SK-N-SH (cell line): ENCODE measurements at regions not wholly inside any gene's neighbourhood (a gene's known extent, or its start where the extent isn't known, plus 50 kb on each side); places are given as distances from the start of the nearest gene placed in this dataset.

Experiments
- EP300 ChIP-seq, 2 experiments: IDR thresholded peaks; 2 replicates each; pipeline versions ENCODE4 v1.4.0 to v1.6.1; 2012; ENCODE audit warnings: borderline replicate concordance in 1 of 2, low read depth in 1 of 2, low read length in 1 of 2
- GABPA ChIP-seq: IDR thresholded peaks from 2 replicates; pipeline ENCODE4 v1.4.0; 2012; ENCODE audit warnings: low read depth, mild to moderate bottlenecking
- RAD21 ChIP-seq: IDR thresholded peaks from 2 replicates; pipeline ENCODE4 v1.6.1; 2012; ENCODE audit warnings: mild to moderate bottlenecking, low read length
- RCOR1 ChIP-seq: fragments of 150-350 bp; IDR thresholded peaks from 2 replicates; pipeline ENCODE4 v1.6.1; 2017; ENCODE audit warnings: antibody characterized with exemption, low read length
- TCF12 ChIP-seq: IDR thresholded peaks from 2 replicates; pipeline ENCODE4 v1.4.0; 2012
- YY1 ChIP-seq: IDR thresholded peaks from 2 replicates; pipeline ENCODE4 v1.4.0; 2012; ENCODE audit warnings: low read depth, mild to moderate bottlenecking
- TF ChIP-seq, protein P1 (sequence below): fragments of 200-600 bp; sonication (generic); IDR thresholded peaks from 2 replicates; pipeline ENCODE4 v1.6.1; 2017; ENCODE audit warnings: antibody characterized with exemption, mild to moderate bottlenecking, moderate library complexity

DNA sequence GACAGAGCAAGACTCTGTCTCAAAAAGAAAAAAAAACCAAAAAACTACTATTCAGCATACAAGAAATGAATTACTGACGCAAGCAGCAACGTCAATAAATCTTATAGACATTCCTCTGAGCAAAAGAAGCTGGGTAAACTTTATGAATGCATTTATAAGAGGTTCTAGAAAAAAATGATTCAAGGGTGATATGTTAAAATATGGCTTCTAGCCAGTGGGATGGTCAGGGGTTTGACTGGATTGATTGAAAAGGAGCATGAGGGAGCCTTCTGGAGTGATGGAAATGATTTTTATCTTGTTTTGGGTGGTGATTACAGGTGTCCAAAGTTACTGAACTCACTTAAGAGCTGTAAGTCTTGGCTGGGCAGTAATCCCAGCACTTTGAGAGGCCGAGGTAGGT lies 64.9 kb upstream of the SALL4 start:
- TF ChIP-seq YY1, result no peak
- TF ChIP-seq, protein P1, sequence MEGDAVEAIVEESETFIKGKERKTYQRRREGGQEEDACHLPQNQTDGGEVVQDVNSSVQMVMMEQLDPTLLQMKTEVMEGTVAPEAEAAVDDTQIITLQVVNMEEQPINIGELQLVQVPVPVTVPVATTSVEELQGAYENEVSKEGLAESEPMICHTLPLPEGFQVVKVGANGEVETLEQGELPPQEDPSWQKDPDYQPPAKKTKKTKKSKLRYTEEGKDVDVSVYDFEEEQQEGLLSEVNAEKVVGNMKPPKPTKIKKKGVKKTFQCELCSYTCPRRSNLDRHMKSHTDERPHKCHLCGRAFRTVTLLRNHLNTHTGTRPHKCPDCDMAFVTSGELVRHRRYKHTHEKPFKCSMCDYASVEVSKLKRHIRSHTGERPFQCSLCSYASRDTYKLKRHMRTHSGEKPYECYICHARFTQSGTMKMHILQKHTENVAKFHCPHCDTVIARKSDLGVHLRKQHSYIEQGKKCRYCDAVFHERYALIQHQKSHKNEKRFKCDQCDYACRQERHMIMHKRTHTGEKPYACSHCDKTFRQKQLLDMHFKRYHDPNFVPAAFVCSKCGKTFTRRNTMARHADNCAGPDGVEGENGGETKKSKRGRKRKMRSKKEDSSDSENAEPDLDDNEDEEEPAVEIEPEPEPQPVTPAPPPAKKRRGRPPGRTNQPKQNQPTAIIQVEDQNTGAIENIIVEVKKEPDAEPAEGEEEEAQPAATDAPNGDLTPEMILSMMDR, result no peak
- no peak for TF ChIP-seq GABPA
- no peak for TF ChIP-seq RAD21
- no peak for TF ChIP-seq RCOR1
- no peak for TF ChIP-seq TCF12
- no peak for TF ChIP-seq EP300 (IDR thresholded peaks at IDR 0.05; ENCODE audit: borderline replicate concordance in 1 of 2, low read depth in 1 of 2, low read length in 1 of 2)
